ENCODE measurements at regions not wholly inside any gene's neighbourhood (a gene's known extent, or its start where the extent isn't known, plus 50 kb on each side); places are given as distances from the start of the nearest gene placed in this dataset.
A peak's percentile ranks its signal among the peaks of the same experiment; 100 is the strongest.

DNA sequence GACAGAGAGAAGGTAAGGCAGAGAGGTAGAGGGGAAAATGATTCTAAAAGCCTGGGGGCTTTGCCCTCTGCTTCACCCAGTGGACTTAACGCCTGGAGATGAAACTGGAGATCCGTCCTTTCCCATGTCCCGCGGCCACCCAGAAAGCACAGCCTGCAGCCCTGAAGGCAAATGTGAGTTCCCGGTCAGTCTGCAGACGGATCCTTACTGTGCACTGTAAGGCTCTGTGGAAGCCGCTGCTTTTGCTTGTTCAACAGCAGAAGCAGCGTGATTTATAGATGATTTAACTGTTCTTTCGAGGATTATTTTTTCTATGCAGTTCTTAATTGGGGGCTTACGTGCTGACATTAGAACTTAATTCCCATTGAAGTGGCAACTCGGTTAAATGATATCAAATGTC is 290.4 kb downstream of the FOXL1 start:
- Histone ChIP-seq H3K9me3 (peaks cover 0 to 10% of the 10 kb centered on the region in 2 donors), H3K4me1 (peaks cover 0 to 20% of the 10 kb centered on the region in 2 donors), H3K36me3 (no peaks in the 10 kb centered on the region), H3K4me3 (no peak overlapping the region), H3K27me3 (no peaks in the 10 kb centered on the region), H3K27ac (no peak overlapping the region)
- DNase-seq (ENCODE audit: low spot score): no peak
- TF ChIP-seq, protein P1, sequence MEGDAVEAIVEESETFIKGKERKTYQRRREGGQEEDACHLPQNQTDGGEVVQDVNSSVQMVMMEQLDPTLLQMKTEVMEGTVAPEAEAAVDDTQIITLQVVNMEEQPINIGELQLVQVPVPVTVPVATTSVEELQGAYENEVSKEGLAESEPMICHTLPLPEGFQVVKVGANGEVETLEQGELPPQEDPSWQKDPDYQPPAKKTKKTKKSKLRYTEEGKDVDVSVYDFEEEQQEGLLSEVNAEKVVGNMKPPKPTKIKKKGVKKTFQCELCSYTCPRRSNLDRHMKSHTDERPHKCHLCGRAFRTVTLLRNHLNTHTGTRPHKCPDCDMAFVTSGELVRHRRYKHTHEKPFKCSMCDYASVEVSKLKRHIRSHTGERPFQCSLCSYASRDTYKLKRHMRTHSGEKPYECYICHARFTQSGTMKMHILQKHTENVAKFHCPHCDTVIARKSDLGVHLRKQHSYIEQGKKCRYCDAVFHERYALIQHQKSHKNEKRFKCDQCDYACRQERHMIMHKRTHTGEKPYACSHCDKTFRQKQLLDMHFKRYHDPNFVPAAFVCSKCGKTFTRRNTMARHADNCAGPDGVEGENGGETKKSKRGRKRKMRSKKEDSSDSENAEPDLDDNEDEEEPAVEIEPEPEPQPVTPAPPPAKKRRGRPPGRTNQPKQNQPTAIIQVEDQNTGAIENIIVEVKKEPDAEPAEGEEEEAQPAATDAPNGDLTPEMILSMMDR (IDR thresholded peaks at IDR 0.05): no peak

DNA sequence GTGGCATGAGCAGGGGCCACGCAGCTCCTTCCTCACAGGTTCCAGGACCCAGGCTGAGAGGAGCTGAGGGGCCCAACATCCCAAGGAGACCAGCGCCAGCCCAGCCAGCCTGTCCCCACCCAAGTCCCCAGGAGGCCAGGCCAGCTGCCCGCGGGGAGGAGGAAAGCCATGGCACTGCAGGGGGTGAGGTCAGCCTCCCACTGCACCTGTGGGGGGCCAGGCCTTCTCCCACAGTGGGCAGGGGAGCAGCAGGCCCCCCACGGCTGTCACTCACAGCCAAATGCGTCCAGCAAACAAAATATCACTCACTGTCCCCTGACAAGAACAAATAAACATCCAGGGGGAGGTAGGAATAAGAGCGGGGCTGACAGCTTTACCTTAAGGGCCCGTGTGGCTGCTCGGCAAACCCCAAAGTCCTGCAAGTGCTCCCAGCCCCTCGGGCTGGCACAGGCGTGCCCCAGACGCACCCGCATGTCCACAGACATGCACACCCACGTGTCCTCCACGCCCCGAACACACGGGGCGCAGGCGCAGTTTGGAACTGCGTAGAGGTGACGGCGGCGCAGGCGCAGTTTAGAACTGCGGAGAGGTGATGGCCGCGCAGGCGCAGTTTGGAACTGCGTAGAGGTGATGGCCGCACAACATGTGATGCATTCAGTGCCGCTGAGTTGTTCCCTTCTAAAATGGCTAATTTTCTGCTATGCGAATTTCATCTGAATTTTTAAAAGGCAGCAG is 291.1 kb downstream of the FOXL1 start:
- Histone ChIP-seq H3K9me3 (peaks cover 0 to 10% of the 10 kb centered on the region in 2 donors), H3K36me3 (no peaks in the 10 kb centered on the region), H3K27me3 (no peaks in the 10 kb centered on the region), H3K27ac (no peak overlapping the region), H3K4me3 (no peak overlapping the region), H3K4me1 (peaks cover 0 to 20% of the 10 kb centered on the region in 2 donors)
- no peak for DNase-seq (ENCODE audit: low spot score)
- TF ChIP-seq, protein P1 (IDR thresholded peaks at IDR 0.05): no peak

DNA sequence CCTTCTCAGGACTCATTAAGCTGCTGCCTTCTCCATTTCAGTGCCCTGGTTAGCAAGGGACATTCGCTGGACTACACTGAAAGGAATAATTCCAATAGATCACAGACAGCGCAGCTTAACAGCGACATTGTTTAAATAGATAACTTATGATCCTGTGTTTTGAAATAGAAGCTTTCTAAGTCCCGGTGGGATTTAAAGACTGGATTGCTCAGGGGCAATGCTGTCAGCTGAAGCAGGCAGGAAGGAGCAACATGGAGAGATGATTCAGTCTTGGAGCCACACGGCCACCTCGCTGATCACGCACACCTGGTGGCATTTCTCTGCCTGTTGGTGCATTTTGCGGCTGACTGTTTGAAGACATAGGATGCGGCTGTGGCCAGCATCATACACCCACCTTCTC is 292.0 kb downstream of the FOXL1 start:
- Histone ChIP-seq H3K36me3 (no peaks in the 10 kb centered on the region), H3K4me1 (peaks cover 0 to 15% of the 10 kb centered on the region in 2 donors), H3K27me3 (no peaks in the 10 kb centered on the region), H3K27ac (no peak overlapping the region), H3K9me3 (peaks cover 0 to 10% of the 10 kb centered on the region in 2 donors), H3K4me3 (no peak overlapping the region)
- DNase-seq (ENCODE audit: low spot score): no peak
- TF ChIP-seq, protein P1 (IDR thresholded peaks at IDR 0.05): no peak

- TF ChIP-seq, protein P1 (IDR thresholded peaks at IDR 0.05): no peak
- Histone ChIP-seq H3K9me3 (peaks cover 0 to 10% of the 10 kb centered on the region in 2 donors), H3K27ac (no peak overlapping the region), H3K4me3 (no peak overlapping the region), H3K27me3 (no peaks in the 10 kb centered on the region), H3K36me3 (no peaks in the 10 kb centered on the region), H3K4me1 (peaks cover 0 to 2% of the 10 kb centered on the region in 2 donors)
- DNase-seq (ENCODE audit: low spot score): no peak
Observed at GRCh38 chr16:86872131-86872530, 293.8 kb downstream of the FOXL1 start.

DNA sequence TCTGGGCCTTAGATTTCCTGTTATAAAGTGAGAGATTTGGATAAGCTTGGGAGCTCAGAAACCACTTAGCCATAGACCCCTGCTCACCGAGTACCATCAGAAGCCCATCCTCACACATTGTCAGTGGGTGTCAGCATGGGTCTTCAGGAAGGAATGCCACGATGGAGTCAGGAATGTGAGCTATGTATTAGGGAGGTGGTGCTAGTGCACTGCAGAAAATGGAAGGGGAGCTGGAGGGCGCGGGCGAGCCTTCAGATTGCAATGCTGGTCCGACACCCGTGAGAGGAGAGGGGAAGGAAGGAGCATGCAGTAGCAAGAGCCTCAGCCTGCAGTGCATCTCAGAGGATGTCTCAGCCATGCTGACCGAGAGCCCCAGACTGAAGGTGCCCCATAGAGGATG is 294.5 kb downstream of the FOXL1 start:
- no peak overlapping the region for H3K4me3 ChIP-seq
- TF ChIP-seq, protein P1 (IDR thresholded peaks at IDR 0.05): no peak
- no peaks in the 10 kb centered on the region for H3K4me1 ChIP-seq
- DNase-seq (ENCODE audit: low spot score): no peak
- no peaks in the 10 kb centered on the region for H3K36me3 ChIP-seq
- peaks cover 0 to 10% of the 10 kb centered on the region in 2 donors for H3K9me3 ChIP-seq
- no peak overlapping the region for H3K27ac ChIP-seq
- no peaks in the 10 kb centered on the region for H3K27me3 ChIP-seq

DNA sequence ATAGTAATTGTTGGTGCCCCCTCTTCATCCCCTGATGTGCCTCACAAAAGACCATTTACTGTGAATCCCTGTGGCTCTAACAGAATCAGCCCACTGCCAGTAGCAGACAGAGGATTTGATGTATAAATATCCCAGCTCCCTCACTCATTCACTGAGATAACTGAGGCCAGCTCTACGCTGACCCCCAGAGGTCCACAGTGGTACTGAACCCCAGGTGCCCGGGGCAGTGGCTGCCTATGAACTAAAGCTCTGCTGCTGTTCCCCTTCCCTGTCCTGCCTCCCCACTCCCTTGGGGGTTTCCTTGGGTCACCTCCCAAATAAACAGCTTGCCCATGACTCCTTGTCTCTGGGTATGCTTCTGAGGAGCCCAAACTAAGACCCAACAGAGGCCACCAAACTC is 295.8 kb downstream of the FOXL1 start:
- H3K4me1 ChIP-seq: no peaks in the 10 kb centered on the region
- TF ChIP-seq, protein P1 (IDR thresholded peaks at IDR 0.05): peak in 1 of 2 donors; percentile 48
- DNase-seq (ENCODE audit: low spot score): no peak
- H3K36me3 ChIP-seq: no peaks in the 10 kb centered on the region
- no peaks in the 10 kb centered on the region for H3K27me3 ChIP-seq
- H3K4me3 ChIP-seq: no peak overlapping the region
- peaks cover 0 to 10% of the 10 kb centered on the region in 2 donors for H3K9me3 ChIP-seq
- no peak overlapping the region for H3K27ac ChIP-seq
